HCT116 (cell line): ENCODE measurements at regions not wholly inside any gene's neighbourhood (a gene's known extent, or its start where the extent isn't known, plus 50 kb on each side); places are given as distances from the start of the nearest gene placed in this dataset.

Source experiments
- ATAC-seq: fragments of 200-7000 bp; cut with Tn5 transposase; 2 replicates; pipeline ENCODE4 v1.9.1; 2020; ENCODE audit warnings: mild to moderate bottlenecking, moderate library complexity
- BruUV-seq: library from RNA; stranded (reverse); fragments of 400-500 nt; replicated peaks from 2 replicates; lab custom pipeline; 2021; lab: Mats Ljungman, UMichigan
- CTCF ChIA-PET: fragments of 300-600 bp; sonication (Branson Sonifier 250); formaldehyde crosslinking; loops from one replicate; lab custom pipeline; 2021; ENCODE audit warnings: antibody characterized with exemption; lab: Charles Lee
- POLR2A ChIA-PET: fragments of 300-600, 350-600 bp; sonication (Branson Sonifier 250); formaldehyde crosslinking; loops from one replicate; lab custom pipeline; 2021; ENCODE audit warnings: antibody characterized with exemption; lab: Charles Lee
- RAD21 ChIA-PET, 2 experiments: fragments of 300-600 bp; sonication (Branson Sonifier 250); formaldehyde crosslinking; loops; one replicate each; lab custom pipeline; 2023; ENCODE audit warnings: low total read pairs in 2 of 2; ENCODE audit not compliant: uncharacterized antibody in 2 of 2, unreplicated experiment in 2 of 2, low non-redundant PET in 1 of 2; lab: Charles Lee
- DNase-seq: peaks from one replicate; pipeline ENCODE4 v3.0.0-alpha.2; 2010; ENCODE audit warnings: low read depth, low spot score
- H2AFZ ChIP-seq: fragments of 200-600 bp; shearing (Covaris generic), sonication (generic); 2 replicates; pipeline ENCODE4 v1.6.1; 2017; ENCODE audit warnings: low read depth, mixed run types, mixed read lengths, antibody characterized with exemption, low read length; ENCODE audit not compliant: poor library complexity, severe bottlenecking
- H3K27ac ChIP-seq: 2 replicates; pipeline ENCODE4 v1.5.1; 2012; ENCODE audit warnings: low read depth, low read length
- H3K27me3 ChIP-seq: fragments of 200-600 bp; sonication (generic); 2 replicates; pipeline ENCODE4 v1.6.1; 2016; ENCODE audit warnings: mixed run types, low read length, mixed read lengths; ENCODE audit not compliant: insufficient read depth
- H3K36me3 ChIP-seq, 2 experiments: fragments of 200-500 bp in 1 of 2; fragments of 200-600 bp in 1 of 2; sonication (Bioruptor generic) in 1 of 2; sonication (generic) in 1 of 2; 2 replicates each; pipeline versions ENCODE4 v1.5.1 to v1.6.1; 2014 to 2016; ENCODE audit warnings: low read length in 2 of 2, inconsistent platforms in 1 of 2, mixed read lengths in 1 of 2, mixed run types in 1 of 2; ENCODE audit not compliant: insufficient read depth in 2 of 2, control insufficient read depth in 1 of 2
- H3K4me1 ChIP-seq, 2 experiments: fragments of 200-600 bp in 1 of 2; sonication (generic) in 1 of 2; 2 replicates each; pipeline versions ENCODE4 v1.5.1 to v1.6.1; 2012 to 2017; ENCODE audit warnings: low read length in 2 of 2, inconsistent platforms in 1 of 2, mild to moderate bottlenecking in 1 of 2, mixed read lengths in 1 of 2, mixed run types in 1 of 2, moderate library complexity in 1 of 2; ENCODE audit not compliant: insufficient read depth in 2 of 2, control insufficient read depth in 1 of 2
- H3K4me2 ChIP-seq: fragments of 200-600 bp; sonication (generic); 2 replicates; pipeline ENCODE4 v1.6.1; 2017; ENCODE audit warnings: mixed run types, low read length, mixed read lengths
- H3K4me3 ChIP-seq, 2 experiments: fragments of 200-600 bp in 1 of 2; sonication (generic) in 1 of 2; replicated peaks in 1 of 2; 2 replicates each; pipeline ENCODE4 v1.5.1; 2011 to 2016; ENCODE audit warnings: low read length in 2 of 2, control low read depth in 1 of 2, low read depth in 1 of 2, mild to moderate bottlenecking in 1 of 2, mixed read lengths in 1 of 2, mixed run types in 1 of 2
- H3K79me2 ChIP-seq: fragments of 200-600 bp; sonication (generic); 2 replicates; pipeline ENCODE4 v1.6.1; 2017; ENCODE audit warnings: mild to moderate bottlenecking, mixed run types, low read length, moderate library complexity, mixed read lengths; ENCODE audit not compliant: insufficient read depth
- H3K9ac ChIP-seq: fragments of 200-600 bp; sonication (generic); 2 replicates; pipeline ENCODE4 v1.6.1; 2016; ENCODE audit warnings: low read length, mixed read lengths
- H3K9me2 ChIP-seq: fragments of 200-600 bp; sonication (generic), shearing (Covaris generic); 2 replicates; pipeline ENCODE4 v1.6.1; 2017; ENCODE audit warnings: mixed run types, mild to moderate bottlenecking, moderate library complexity; ENCODE audit not compliant: insufficient read depth
- H3K9me3 ChIP-seq, 2 experiments: fragments of 200-500 bp in 1 of 2; fragments of 200-600 bp in 1 of 2; sonication (Bioruptor generic) in 1 of 2; sonication (generic) in 1 of 2; 2 replicates each; pipeline ENCODE4 v1.6.1; 2014 to 2017; ENCODE audit warnings: low read length in 2 of 2, mixed read lengths in 2 of 2, inconsistent platforms in 1 of 2, low read depth in 1 of 2, mild to moderate bottlenecking in 1 of 2, mixed run types in 1 of 2, moderate library complexity in 1 of 2; ENCODE audit not compliant: control insufficient read depth in 1 of 2, insufficient read depth in 1 of 2
- H4K20me1 ChIP-seq: fragments of 200-600 bp; sonication (generic), shearing (Covaris generic); 2 replicates; pipeline ENCODE4 v1.6.1; 2017; ENCODE audit warnings: mixed run types, mild to moderate bottlenecking, moderate library complexity; ENCODE audit not compliant: insufficient read depth
- ATF3 ChIP-seq: IDR thresholded peaks from 2 replicates; pipeline ENCODE4 v1.6.1; 2012
- CBX3 ChIP-seq: IDR thresholded peaks from 2 replicates; pipeline ENCODE4 v1.6.1; 2012; ENCODE audit warnings: low read depth
- CEBPB ChIP-seq: IDR thresholded peaks from 2 replicates; pipeline ENCODE4 v1.6.1; 2012; ENCODE audit warnings: low read depth
- EGR1 ChIP-seq: IDR thresholded peaks from 2 replicates; pipeline ENCODE4 v1.6.1; 2012; ENCODE audit warnings: low read depth
- ELF1 ChIP-seq: IDR thresholded peaks from 2 replicates; pipeline ENCODE4 v1.6.1; 2012; ENCODE audit warnings: low read depth, borderline replicate concordance
- EZH2 ChIP-seq: fragments of 200-600 bp; sonication (generic); IDR thresholded peaks from 2 replicates; pipeline ENCODE4 v1.6.1; 2017; ENCODE audit warnings: antibody characterized with exemption, mixed run types
- EZH2phosphoT487 ChIP-seq: fragments of 200-600 bp; IDR thresholded peaks from 2 replicates; pipeline ENCODE4 v1.6.1; 2018; ENCODE audit warnings: antibody characterized with exemption, borderline replicate concordance
- FOSL1 ChIP-seq: IDR thresholded peaks from 2 replicates; pipeline ENCODE4 v1.6.1; 2012; ENCODE audit warnings: low read depth
- JUND ChIP-seq: IDR thresholded peaks from 2 replicates; pipeline ENCODE4 v1.6.1; 2012
- MAX ChIP-seq: IDR thresholded peaks from 2 replicates; pipeline ENCODE4 v1.6.1; 2012
- POLR2AphosphoS5 ChIP-seq: IDR thresholded peaks from 2 replicates; pipeline ENCODE4 v1.6.1; 2011; ENCODE audit warnings: mild to moderate bottlenecking, low read depth, low read length, moderate library complexity
- RAD21 ChIP-seq: IDR thresholded peaks from 2 replicates; pipeline ENCODE4 v1.6.1; 2012; ENCODE audit warnings: low read depth, mild to moderate bottlenecking
- REST ChIP-seq: IDR thresholded peaks from 2 replicates; pipeline ENCODE4 v1.6.1; 2012; ENCODE audit warnings: low read depth
- SIN3A ChIP-seq: IDR thresholded peaks from 2 replicates; pipeline ENCODE4 v1.6.1; 2012; ENCODE audit warnings: low read depth
- SP1 ChIP-seq: IDR thresholded peaks from 2 replicates; pipeline ENCODE4 v1.6.1; 2012; ENCODE audit warnings: low read depth
- SRF ChIP-seq: IDR thresholded peaks from 2 replicates; pipeline ENCODE4 v1.6.1; 2012; ENCODE audit warnings: low read depth
- TCF7L2 ChIP-seq: IDR thresholded peaks from 2 replicates; pipeline ENCODE4 v1.7.0; 2011; ENCODE audit warnings: borderline replicate concordance, inconsistent platforms; ENCODE audit not compliant: insufficient read depth, insufficient read length; ENCODE audit errors: extremely low read depth
- ZNF274 ChIP-seq: fragments of 200-500 bp; sonication (Bioruptor generic); IDR thresholded peaks from 2 replicates; pipeline ENCODE4 v1.6.1; 2014; ENCODE audit warnings: mild to moderate bottlenecking, low read depth, low read length, inconsistent platforms
- intact Hi-C: fragments of 100-400 bp; cut with micrococcal nuclease; formaldehyde crosslinking; loops from 2 replicates; pipeline ENCODE4 v1.10.0; 2022

- TF ChIP-seq REST: no peak
- no peak for TF ChIP-seq SIN3A
- TF ChIP-seq JUND: no peak
- TF ChIP-seq POLR2AphosphoS5: no peak
- TF ChIP-seq, all 23 proteins: peak for 0
Measured at GRCh38 chr4:147039976-147040575, 94.4 kb upstream of the TTC29 start (continued).

GRCh38 chr4:147040874-147041273 lies 95.2 kb upstream of the TTC29 start:
- peaks cover 81% of the 10 kb centered on the region for H3K27me3 ChIP-seq
- H3K9ac ChIP-seq: no peak overlapping the region
- H2AFZ ChIP-seq: no peak overlapping the region
- H3K4me1 ChIP-seq: no peaks in the 10 kb centered on the region
- CTCF ChIA-PET: interaction anchor here (1.3 kb wide), 1 partner anchor 56 kb away, joined by 7 read pairs; no protein-coding TSS in a partner anchor
- H3K9me2 ChIP-seq: no peaks in the 10 kb centered on the region
- no peak for TF ChIP-seq SRF
- TF ChIP-seq MAX: no peak
- TF ChIP-seq FOSL1: no peak
- no peak for TF ChIP-seq ATF3
- no peak for TF ChIP-seq RAD21
- no peak for TF ChIP-seq CBX3
- TF ChIP-seq ZNF274: no peak
- no peak for TF ChIP-seq EZH2phosphoT487
- TF ChIP-seq SP1: no peak
- no peak for TF ChIP-seq EGR1
- no peak for TF ChIP-seq EZH2
- TF ChIP-seq TCF7L2: no peak
- no peak for TF ChIP-seq ELF1
- TF ChIP-seq CEBPB: no peak
- TF ChIP-seq JUND: no peak
- TF ChIP-seq, all 23 proteins: peak for 0
- no peaks in the 10 kb centered on the region for H3K9me3 ChIP-seq
- no peaks in the 10 kb centered on the region for H4K20me1 ChIP-seq
- intact Hi-C loops: no loop called here
- no peak overlapping the region for H3K4me2 ChIP-seq
- H3K4me3 ChIP-seq: no peak overlapping the region
- POLR2A ChIA-PET: no interaction called here
- H3K79me2 ChIP-seq: no peaks in the 10 kb centered on the region
- BruUV-seq: no TSS peak
- RAD21 ChIA-PET: no interaction called here
- H3K36me3 ChIP-seq: no peaks in the 10 kb centered on the region
- no peak overlapping the region for H3K27ac ChIP-seq
- ATAC-seq (no peak), DNase-seq (no peak)
